Ammon's horn (tissue), 1 donor: ENCODE measurements at regions not wholly inside any gene's neighbourhood (a gene's known extent, or its start where the extent isn't known, plus 50 kb on each side); places are given as distances from the start of the nearest gene placed in this dataset.
"Not testable (repeated sequence)": the region's sequence is repeated elsewhere in the genome, so short reads cannot be mapped to it uniquely, and the experiment has no call there.

Experiments used
- DNase-seq: peaks from one replicate; pipeline ENCODE4 v3.0.0-alpha.2; 2016; ENCODE audit warnings: low spot score

DNA sequence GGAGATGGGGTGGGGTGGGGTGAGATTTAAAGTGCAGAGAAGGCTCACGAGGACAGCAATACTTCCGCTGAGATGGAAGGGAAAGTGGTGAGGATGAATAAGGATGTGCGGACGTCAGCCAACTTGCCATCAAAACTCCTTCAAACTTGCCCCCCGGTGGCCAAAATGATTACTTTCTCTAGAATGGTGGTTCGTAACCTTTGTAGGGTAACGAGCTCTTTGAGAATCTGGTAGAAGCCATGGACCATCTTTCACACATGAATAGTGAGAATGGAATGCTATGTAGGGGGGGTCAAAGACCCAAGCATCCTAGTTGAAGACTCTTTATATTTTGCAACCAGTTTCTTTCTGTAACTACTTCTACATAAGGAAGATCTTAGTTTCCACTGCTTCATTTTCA is 245.9 kb upstream of the DDHD1 start:
- DNase-seq = no peak

DNA sequence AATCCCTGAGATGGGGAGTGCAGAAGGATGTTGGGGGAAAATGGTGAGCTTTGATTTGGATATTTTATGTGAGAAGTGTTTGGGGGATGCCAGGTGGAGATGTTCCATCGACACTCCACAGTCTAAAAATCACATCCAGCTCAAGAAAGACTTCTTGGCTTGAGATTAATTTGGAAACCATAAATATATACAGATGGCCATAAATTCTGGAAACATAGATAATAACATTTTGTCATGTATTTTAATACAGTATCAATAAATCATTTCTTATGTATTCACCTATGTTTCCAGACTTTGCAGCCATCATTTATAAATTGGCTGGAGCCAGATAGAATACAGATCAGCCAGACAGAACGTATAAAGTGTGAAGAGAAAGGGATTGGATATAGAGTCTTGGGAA is 245.5 kb upstream of the DDHD1 start:
- no peak for DNase-seq

DNA sequence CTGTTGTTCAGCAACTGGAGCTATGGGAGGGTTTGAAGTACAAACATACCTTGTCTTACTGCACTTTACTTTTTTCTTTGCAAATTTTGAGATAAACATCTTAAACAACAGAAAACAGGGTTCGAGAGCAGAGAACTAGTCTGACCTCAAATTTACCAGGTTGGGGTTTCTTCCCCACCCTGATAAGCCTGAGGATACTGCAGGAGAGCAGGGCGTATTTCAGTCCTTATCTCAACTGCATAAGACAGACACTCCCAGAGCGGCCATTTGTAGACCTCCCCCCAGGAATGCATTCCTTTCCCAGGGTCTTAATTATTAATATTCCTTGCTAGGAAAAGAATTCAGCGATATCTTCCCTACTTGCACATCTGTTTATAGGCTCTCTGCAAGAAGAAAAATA is 242.1 kb upstream of the DDHD1 start:
- DNase-seq = not testable (repeated sequence)

DNA sequence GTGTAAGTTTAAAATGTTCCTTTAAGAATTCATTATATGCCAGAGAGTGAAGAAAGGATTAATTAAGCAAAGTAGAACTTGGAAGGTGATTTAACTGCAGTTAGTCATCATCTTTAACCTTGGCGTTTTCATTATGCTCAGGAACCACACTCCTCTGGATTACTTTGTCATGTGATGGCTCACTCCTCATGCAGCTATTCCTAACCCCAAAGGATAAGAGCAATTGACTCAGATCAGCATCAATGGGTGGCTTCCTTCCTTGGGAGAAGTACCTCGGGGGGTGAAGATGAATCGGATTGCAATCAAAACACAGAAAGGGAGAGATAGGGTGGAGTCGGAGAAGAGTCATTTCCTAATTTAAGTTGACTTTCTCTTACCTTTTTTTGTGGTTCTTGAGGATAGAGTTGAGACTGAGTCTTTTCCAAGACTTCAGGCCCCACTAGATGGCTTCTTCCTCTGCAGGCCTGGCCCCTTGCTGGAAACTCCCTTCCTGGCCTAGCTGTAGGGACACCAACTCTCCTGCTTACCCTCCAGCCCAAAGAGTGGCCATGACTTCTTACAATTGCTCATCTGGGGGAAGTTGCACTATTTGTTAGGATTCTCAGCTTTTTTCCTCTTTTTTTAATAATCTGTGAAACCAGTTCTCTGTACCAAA is 238.6 kb upstream of the DDHD1 start:
- no peak for DNase-seq

DNA sequence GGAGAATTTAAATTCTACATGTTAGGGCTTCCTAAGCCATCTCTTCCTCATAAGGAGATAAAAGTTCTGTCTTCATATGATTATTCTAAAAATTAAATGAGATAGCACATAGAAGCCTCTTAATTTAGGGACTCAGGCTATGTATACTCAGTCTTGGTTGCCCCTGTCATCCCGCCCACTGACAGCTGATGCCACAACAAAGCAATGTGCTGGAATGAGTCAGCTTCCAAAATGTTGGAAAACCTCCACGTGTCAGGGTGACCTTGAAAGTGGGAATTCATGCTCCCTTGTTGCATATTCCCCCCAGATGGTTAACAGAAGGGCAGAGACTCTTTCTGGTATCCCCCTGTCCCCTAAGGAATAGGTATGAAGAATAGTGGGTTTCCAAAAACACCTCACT is 238.0 kb upstream of the DDHD1 start:
- no peak for DNase-seq

DNA sequence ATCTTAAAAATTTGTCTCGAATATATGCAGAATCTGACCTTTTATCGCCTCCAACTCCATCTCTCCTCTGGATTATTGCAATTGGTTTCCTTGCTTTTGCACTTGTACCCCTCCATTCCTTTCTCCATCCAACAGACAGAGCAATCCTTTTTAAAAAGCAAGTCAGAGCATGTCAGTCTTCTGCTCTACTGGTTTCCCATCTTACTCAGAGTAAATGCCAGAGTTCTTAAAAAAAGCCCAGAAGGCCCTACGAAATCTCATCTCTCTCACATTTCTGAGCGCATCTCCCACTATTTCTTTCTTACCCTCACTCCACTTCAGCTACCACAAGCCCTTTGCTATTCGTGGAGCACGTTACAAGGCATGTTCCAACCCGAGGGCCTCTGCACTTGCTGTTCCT is 236.9 kb upstream of the DDHD1 start:
- DNase-seq = no peak

DNA sequence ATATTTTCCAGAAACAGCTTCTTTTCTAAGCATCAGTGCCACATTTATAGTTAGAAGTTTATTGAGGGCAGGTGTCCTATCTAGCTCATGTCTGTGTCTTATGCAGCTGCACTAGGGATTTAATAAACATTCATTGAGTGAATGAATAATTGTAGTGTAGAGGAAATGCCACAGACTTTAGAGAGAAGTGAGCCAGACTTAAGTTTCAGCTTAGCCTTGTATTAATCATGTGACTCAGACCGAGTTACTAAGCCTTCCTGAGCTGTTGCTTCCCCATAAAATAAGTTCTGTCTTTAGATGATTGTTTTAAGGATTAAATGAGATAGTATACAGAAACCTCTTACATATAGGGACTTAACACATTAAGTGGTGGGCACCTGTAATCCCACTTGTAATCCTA is 236.1 kb upstream of the DDHD1 start:
- DNase-seq = no peak

DNA sequence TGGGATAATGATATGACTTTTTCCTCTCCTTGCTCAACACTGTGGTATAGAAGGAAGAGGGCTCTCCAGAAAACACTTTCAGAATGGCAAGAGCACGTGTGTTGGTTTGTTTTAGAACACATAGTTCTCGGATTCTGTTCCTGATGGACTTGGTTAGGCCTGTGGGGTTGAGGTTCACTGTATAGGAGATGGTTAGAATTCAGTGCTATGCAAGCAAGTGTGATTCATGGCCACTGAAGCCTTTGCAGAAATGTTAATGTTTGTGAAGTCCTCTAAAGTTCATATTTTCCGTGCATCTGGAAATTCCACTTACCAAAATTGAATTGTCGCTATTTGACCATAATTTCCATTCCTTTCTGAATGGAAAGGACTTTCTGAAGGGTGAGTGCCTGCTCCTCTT is 233.2 kb upstream of the DDHD1 start:
- no peak for DNase-seq

DNA sequence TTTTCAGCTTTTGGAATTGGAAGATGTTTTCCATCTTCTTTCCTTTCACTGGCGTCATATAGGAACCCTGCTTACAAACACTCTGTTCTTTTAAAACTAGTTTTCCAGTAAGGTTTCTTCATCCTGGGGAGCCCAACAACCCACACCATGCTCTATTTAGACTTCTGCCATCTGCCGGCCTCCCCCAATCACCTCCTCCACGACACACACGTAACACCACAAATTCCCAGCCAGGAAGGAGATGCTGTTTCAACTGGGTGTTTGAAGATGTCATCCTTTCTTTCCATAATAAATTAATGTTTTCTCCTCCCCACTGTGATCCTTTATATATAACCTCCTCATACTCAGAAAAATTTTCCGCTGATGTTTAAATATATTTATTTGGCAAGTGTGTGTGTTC is 231.4 kb upstream of the DDHD1 start:
- DNase-seq = peak; percentile 49

DNA sequence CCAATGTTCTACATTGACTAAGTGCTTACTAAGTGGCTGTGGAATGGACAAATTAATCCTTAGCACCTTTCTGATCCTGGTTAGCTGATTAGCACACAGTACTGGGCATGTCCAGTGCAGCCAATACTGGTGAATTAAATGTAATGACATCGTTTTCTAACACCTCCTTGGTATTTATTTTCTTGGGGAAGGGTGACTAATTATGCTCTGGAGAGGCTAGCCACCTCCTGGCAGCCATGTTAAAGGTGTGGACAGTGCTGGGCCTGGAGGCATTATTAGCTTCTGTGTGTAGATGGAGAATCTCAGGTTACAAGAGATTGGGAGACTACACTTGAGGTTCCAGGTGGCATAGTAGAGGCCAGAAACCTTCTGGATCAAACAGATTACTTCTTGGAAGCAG is 230.9 kb upstream of the DDHD1 start:
- no peak for DNase-seq

DNA sequence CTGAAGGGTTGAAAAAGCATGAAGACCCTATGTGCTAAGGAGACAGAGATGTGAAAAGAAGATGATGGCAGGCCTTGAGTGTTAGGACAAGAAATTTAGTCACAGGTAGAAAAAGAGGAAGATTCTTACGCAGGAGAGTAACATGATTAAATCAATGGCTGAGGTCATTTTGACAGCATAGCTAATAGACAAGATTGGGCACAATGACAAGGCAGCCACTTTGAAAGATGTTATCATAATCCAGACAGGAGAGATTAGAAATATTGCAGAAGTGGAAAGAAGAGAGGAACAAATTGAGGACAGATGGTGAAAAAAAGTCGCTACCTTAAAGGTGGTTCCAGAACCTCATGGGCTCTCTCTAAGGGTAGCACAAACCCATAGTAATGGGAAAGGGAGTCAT is 228.8 kb upstream of the DDHD1 start:
- no peak for DNase-seq

DNA sequence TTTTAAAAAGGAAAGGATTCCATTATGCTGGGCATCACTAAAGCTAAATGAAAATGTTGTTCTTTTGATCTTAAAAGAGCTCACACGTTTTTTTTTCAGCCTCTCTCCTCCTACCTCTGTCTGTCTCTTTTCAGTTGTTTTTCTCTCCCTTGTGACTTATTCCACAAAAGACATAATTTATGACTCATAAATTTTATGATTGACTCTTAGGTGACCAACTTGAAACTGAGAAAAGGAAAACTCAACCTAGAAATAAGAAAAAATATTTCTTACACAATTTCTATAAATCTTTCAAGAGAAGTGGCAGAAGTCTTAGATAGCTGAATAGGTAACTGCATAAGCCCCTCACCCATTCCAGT is 227.7 kb upstream of the DDHD1 start:
- DNase-seq = no peak

DNA sequence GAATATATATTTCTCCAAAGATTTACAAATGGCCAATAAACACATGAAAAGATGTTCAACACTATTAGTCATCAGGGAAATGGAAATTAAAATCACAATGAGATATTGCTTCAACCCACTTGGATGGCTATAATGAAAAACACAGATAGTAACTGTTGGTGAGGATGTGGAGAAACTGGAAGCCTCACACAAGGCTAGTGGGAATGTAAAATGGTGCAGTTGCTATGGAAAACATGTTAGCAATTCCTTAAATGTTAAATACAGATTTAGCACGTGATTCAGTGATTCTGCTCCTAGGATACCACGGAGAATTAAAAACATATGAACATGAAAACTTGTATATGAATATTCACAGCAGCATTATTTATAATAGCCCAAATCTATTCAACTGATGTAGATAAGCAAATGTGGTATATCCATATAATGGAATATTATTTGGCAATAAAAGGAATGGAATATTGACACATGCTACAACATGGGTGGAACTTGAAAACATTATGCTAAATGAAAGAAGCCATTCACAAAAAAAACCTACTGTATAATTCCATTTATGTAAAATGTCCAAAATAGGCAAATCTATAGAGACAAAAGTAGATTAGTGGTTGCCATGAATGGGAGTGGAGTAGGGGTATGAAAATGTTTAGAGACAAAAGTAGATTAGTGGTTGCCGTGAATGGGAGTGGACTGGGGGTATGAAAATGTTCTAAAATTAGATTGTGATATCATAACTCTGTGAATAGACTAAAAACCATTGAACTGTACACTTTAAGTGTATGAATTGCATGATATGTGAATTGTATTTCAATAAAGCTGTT is 227.1 kb upstream of the DDHD1 start:
- no peak for DNase-seq

DNA sequence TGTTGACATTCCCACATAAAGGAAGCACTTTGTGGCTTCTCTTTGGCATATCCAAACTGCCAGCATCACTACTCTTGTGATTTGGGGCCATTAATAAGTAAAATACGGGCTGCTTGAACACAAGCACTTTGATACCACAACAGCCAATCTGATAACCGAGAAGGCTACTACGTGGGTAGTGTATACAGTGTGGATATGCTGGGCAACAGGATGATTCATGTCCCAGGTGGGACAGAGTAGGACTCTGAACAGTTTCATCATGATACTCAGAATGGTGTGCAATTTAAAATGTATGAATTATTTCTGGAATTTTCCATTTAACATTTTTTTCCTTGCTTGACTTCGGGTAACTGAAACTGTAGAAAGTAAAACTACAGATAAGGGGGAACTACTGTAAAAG is 225.0 kb upstream of the DDHD1 start:
- DNase-seq = no peak

DNA sequence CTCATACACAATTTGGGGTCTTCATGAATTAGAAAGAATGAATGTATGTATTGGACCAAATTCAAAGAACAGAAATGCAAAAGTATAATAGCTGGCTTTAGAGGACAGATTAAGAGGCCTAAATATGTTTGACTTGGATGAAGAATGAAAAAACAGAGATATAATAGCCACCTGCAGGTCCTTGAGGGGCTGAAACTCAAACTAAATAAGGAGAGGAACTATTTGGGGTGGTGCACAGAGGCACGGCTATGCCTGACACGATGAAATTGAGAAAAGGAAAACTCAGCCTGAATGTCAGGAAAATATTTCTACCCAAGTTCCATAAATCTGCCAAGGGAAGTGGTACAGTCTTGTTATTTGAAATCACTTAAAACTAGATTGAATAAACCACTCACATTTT is 222.9 kb upstream of the DDHD1 start:
- no peak for DNase-seq

DNA sequence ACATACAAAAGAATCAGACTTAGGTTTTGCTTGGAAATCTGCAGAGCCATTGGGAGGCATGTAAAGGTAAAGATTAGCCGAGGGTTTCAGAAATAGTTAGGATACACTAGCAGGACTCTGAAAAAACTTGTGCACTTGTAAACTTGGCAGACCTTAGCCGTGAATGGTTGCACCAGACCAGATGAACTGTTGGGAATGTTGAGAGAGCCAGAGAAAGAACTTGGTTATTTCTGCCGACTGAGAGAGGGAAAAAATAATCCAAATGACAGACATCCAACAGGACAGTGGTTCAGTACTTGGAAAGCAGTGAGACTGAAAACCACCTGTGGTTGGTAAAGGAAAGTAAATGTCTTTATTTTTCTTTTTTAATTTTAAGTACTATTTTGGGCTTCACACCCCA is 222.5 kb upstream of the DDHD1 start:
- DNase-seq = no peak

DNA sequence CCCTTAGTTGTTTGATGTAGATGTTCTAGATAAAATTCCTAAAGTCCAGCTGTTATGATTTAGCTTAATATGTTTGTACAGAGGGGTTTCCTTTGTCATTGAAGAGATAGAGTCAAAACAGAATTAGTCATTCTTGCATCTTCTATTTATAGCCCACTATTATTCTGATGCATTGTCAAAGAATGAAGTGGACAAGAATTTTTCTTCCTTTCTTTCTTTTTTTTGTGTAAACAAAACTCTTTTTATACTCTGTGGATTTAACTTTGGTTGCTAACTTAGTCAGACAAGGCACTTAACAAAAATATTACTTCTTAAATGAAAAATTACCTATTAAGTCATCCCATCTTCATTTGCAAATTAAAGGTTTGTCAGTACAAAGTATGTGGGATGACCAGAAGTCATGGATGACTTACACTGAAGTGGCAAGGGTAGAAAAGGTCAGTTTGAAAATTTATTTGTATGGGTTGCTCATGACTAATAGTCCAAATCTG is 215.6 kb upstream of the DDHD1 start:
- DNase-seq = no peak

DNA sequence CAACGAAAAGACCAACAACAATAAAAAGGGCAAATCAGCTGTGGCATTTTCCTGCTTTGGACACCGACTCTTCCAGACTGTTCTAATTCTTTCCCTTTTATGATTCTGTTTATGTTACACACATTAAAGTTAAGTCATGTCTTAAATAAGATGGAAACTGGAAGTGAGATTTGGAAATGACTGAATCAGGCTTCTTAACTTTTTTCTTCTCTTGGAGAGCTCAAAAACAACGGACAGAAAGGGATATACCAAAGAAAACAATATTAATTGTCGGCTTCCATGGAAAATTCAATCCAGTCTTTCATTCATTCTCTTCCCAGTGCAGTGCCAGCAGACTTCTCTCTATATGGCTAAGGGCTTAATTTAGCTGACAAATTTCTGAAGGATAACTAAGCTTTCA is 214.9 kb upstream of the DDHD1 start:
- no peak for DNase-seq

DNA sequence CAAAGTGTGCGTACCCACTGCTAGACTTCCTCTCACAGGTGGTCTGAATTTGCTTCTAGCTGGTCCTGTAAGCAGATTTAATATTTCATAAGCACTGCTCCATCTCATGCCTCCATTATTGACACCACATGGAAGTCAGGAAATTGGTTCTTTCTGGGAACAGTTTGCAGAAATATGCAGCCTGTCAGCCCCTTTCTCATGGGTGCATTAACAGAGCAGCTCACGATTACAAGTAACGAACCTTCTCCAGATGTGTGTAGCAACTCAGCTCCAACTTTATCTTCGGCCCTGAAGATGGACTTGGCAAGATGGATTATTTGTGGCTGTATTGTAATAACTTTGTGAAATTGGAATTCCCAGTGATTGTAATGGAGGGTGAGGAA is 214.5 kb upstream of the DDHD1 start:
- no peak for DNase-seq

DNA sequence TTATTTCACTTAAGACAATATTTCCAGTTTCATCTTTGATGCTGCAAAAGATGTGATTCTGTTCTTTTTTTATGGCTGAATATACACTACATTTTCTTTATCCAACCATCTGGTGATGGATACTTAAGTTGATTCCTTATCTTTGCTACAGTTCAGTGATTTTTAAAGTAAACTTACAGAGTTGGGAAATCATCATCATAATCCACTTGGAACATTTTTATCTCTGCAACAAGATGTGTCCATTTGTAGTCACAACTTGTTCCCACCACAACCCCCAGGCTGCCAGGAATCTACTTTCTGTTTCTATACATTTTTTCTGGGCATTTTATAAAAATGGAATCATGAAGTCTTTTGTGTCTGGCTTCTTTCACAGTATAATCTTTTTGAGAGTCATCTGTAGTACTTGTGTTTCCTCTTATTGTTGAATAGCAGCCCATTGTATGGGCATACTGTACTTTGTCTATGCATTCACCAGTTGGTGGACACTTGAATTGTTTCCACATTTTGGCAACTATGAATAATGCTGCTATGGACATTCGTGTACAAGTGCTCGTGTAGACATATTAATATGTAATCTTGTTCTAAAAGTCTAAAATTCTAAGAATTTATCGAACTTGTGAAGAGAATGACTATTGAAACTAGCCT is 212.5 kb upstream of the DDHD1 start:
- no peak for DNase-seq

DNA sequence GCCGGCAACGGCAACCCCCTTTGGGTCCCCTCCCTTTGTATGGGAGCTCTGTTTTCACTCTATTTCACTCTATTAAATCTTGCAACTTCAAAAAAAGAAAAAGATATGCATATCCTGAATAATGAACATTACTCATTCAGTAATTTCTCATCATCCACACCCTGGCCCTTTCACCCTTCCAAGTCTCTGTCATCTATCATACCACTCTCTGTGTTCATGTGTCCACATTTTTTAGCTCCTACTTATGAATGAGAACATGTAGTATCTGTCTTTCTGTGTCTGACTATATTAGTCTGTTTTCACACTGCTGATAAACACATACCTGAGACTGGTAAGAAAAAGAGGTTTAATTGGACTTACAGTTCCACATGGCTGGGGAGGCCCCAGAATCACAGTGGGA is 209.8 kb upstream of the DDHD1 start:
- not testable (repeated sequence) for DNase-seq

DNA sequence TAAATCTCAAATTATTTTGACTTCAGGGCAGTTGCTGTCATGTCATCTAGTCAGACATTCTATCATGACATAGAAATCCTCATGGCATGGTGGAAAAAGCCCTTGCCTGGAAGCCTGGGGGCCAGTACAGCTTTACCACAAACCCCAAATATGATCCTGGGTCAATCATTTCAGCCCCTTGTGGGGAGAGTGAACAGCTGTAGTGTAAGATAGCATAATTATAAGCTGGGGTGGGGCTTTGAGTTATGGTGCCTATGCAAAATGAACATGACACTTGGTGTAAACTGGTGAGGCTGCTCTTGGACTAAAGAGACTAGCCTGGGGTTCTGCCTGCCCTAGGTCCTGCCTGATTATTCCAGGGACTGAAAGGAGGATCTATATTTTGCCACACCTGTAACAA is 207.7 kb upstream of the DDHD1 start:
- no peak for DNase-seq

DNA sequence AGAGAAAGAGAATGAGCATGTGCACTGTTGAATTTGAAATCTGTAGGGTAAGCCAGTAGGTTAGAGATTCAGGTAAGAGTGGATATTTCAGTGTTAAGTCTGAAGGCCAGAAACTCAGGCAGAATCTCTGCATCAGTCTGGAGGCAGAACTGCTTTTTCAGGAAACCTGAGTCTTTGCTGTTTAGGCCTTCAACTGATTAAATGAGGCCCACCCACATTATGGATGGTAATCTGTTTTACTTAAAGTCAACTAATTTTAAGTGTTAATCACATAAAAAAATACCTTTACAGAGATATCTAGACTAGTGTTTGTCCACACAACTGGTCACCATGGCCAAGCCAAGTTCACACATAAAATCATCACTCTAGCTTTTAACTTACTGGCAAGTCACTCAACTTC is 205.0 kb upstream of the DDHD1 start:
- no peak for DNase-seq
